K562 (cell line): ENCODE measurements at regions not wholly inside any gene's neighbourhood (a gene's known extent, or its start where the extent isn't known, plus 50 kb on each side); places are given as distances from the start of the nearest gene placed in this dataset.

Experiments
- ATAC-seq: fragments of 200-7000 bp; cut with Tn5 transposase; 3 replicates; pipeline ENCODE4 v1.9.1; 2020; ENCODE audit warnings: moderate library complexity
- BruUV-seq: library from RNA; stranded (reverse); fragments of 400-500 nt; replicated peaks from 2 replicates; lab custom pipeline; 2021; lab: Mats Ljungman, UMichigan
- CTCF ChIA-PET: fragments of 300-600 bp; formaldehyde crosslinking; extraction: SDS; loops from one replicate; lab custom pipeline; 2021; ENCODE audit warnings: low intra/inter-chr PET ratio; lab: Yijun Ruan, JAX
- POLR2A ChIA-PET: fragments of 300-600, 350-650 bp; sonication (Branson Sonifier 250); formaldehyde crosslinking; extraction: SDS; loops from one replicate; lab custom pipeline; 2021; ENCODE audit warnings: antibody characterized with exemption, inconsistent platforms; lab: Yijun Ruan, JAX
- DNase-seq, 4 experiments: peaks; one replicate each; pipeline versions ENCODE4 v3.0.0 to v3.0.0-alpha.2; 2011 to 2018; ENCODE audit warnings: low spot score in 3 of 4, mixed read lengths in 3 of 4; ENCODE audit errors: extremely low read depth in 1 of 4
- FAIRE-seq: peaks from 2 replicates; lab custom pipeline; 2011; peaks lifted over from hg19 to GRCh38; lab: Jason Lieb, UNC
- H2AFZ ChIP-seq: 2 replicates; pipeline ENCODE4 v1.6.0; 2011; ENCODE audit warnings: low read depth, low read length, control low read depth, inconsistent platforms
- H3K27ac ChIP-seq: fragments of 200-600 bp; 3 replicates; pipeline ENCODE4 v1.8.0; 2011; ENCODE audit warnings: low read depth, mild to moderate bottlenecking, control low read depth, inconsistent platforms, low read length, moderate library complexity, mixed read lengths; ENCODE audit errors: extremely low read depth
- H3K27me3 ChIP-seq, 2 experiments: fragments of 300-600 bp in 1 of 2; 2 replicates in 1 of 2; 3 replicates in 1 of 2; pipeline versions ENCODE4 v1.6.0 to v1.8.0; 2011; ENCODE audit warnings: inconsistent platforms in 2 of 2, low read length in 2 of 2, mild to moderate bottlenecking in 1 of 2, mixed read lengths in 1 of 2, moderate library complexity in 1 of 2; ENCODE audit not compliant: control insufficient read depth in 2 of 2, insufficient read depth in 2 of 2
- H3K36me3 ChIP-seq: fragments of 300-600 bp; 3 replicates; pipeline ENCODE4 v1.8.0; 2011; ENCODE audit warnings: mild to moderate bottlenecking, low read length, inconsistent platforms; ENCODE audit not compliant: control insufficient read depth, insufficient read depth
- H3K4me1 ChIP-seq, 2 experiments: fragments of 200-600 bp in 1 of 2; replicated peaks in 1 of 2; 2 replicates in 1 of 2; 3 replicates in 1 of 2; pipeline versions ENCODE4 v1.5.1 to v1.8.0; 2011; ENCODE audit warnings: inconsistent platforms in 2 of 2, low read length in 2 of 2, mild to moderate bottlenecking in 1 of 2, mixed read lengths in 1 of 2, moderate library complexity in 1 of 2; ENCODE audit not compliant: control insufficient read depth in 2 of 2, insufficient read depth in 2 of 2
- H3K4me2 ChIP-seq: 2 replicates; pipeline ENCODE4 v1.6.1; 2011; ENCODE audit warnings: low read length, control low read depth, inconsistent platforms, mixed read lengths; ENCODE audit not compliant: insufficient read depth
- H3K4me3 ChIP-seq: fragments of 200-600 bp; sonication (generic), shearing (Covaris generic); 2 replicates; pipeline ENCODE4 v1.5.1; 2016; ENCODE audit warnings: control low read depth, inconsistent platforms
- H3K79me2 ChIP-seq: fragments of 200-600 bp; 3 replicates; pipeline ENCODE4 v1.8.0; 2011; ENCODE audit warnings: low read length, inconsistent platforms; ENCODE audit not compliant: control insufficient read depth, insufficient read depth
- H3K9ac ChIP-seq, 2 experiments: 2 replicates each; pipeline versions ENCODE4 v1.6.0 to v1.6.1; 2011; ENCODE audit warnings: low read depth in 2 of 2, low read length in 2 of 2, control low read depth in 1 of 2, inconsistent platforms in 1 of 2, mild to moderate bottlenecking in 1 of 2, mixed read lengths in 1 of 2; ENCODE audit not compliant: insufficient read depth in 1 of 2
- H3K9me1 ChIP-seq: one replicate; pipeline ENCODE4 v1.6.0; 2011; ENCODE audit warnings: inconsistent platforms, mild to moderate bottlenecking, low read length, moderate library complexity; ENCODE audit not compliant: control insufficient read depth, insufficient read depth
- H3K9me3 ChIP-seq: replicated peaks from 2 replicates; pipeline ENCODE4 v1.5.1; 2011; ENCODE audit warnings: low read depth, low read length, inconsistent platforms; ENCODE audit not compliant: control insufficient read depth, insufficient read depth
- H4K20me1 ChIP-seq: replicated peaks from 2 replicates; pipeline ENCODE4 v1.6.1; 2011; ENCODE audit warnings: low read length, inconsistent platforms, mixed read lengths; ENCODE audit not compliant: control insufficient read depth, insufficient read depth
- BCOR ChIP-seq: fragments of 450-650 bp; IDR thresholded peaks from 2 replicates; pipeline ENCODE4 v1.6.1; 2016
- CEBPB ChIP-seq: fragments of 450-650 bp; IDR thresholded peaks from 2 replicates; pipeline ENCODE4 v1.6.1; 2016; ENCODE audit warnings: missing genetic modification characterization, missing compliant biosample characterization
- CEBPG ChIP-seq, 3 experiments: fragments of 200-800 bp in 1 of 3; sonication (Bioruptor generic) in 1 of 3; sonication (generic) in 1 of 3; formaldehyde crosslinking in 1 of 3; IDR thresholded peaks in 2 of 3; conservative IDR thresholded peaks in 1 of 3; 2 replicates each; pipeline versions ENCODE4 v1.6.1 to v1.8.0; 2016 to 2022; ENCODE audit warnings: missing compliant biosample characterization in 2 of 3, missing genetic modification characterization in 2 of 3, mild to moderate bottlenecking in 1 of 3, missing genetic modification reagents in 1 of 3
- ETS2 ChIP-seq: IDR thresholded peaks from 2 replicates; pipeline ENCODE4 v1.6.1; 2016; ENCODE audit warnings: borderline replicate concordance, missing genetic modification characterization, mild to moderate bottlenecking, moderate library complexity, missing compliant biosample characterization; ENCODE audit not compliant: poor library complexity, severe bottlenecking
- KDM2B ChIP-seq: fragments of 250-450 bp; sonication (Bioruptor Pico); IDR thresholded peaks from 2 replicates; pipeline ENCODE4 v1.8.0; 2021; ENCODE audit warnings: mild to moderate bottlenecking, moderate library complexity
- KLF1 ChIP-seq: fragments of 450-650 bp; IDR thresholded peaks from 2 replicates; pipeline ENCODE4 v1.6.1; 2016; ENCODE audit warnings: missing genetic modification characterization, missing compliant biosample characterization
- WGBS: fragments of 100-300 bp; shearing (Covaris generic); methylation state at CpG from one replicate; pipeline ENCODE4 v1.1.6; 2016; ENCODE audit warnings: low coverage, mixed read lengths; ENCODE audit not compliant: insufficient coverage; ENCODE audit errors: missing lambda C conversion rate; 5-methylcytosine and 5-hydroxymethylcytosine counted together
- in situ Hi-C: fragments of 300-500 bp; cut with MboI; formaldehyde crosslinking; loops from 4 replicates; pipeline ENCODE4 v1.15.0; 2018; ENCODE audit warnings: inconsistent platforms, mixed read lengths
- intact Hi-C: fragments of 100-400 bp; cut with micrococcal nuclease; formaldehyde crosslinking; loops from 2 replicates; pipeline ENCODE4 v1.14.2; 2022
- TF ChIP-seq, protein P1 (sequence below), 3 experiments: fragments of 200-800 bp in 1 of 3; sonication (Bioruptor generic) in 1 of 3; sonication (generic) in 1 of 3; formaldehyde crosslinking in 1 of 3; IDR thresholded peaks; 2 replicates each; pipeline versions ENCODE4 v1.6.1 to v1.8.0; 2016 to 2022; ENCODE audit warnings: mild to moderate bottlenecking in 2 of 3, missing compliant biosample characterization in 2 of 3, missing genetic modification characterization in 2 of 3, missing genetic modification reagents in 1 of 3
- TF ChIP-seq, protein P2 (sequence below): fragments of 450-650 bp; IDR thresholded peaks from 2 replicates; pipeline ENCODE4 v1.6.1; 2014; ENCODE audit warnings: low read depth, mild to moderate bottlenecking, moderate library complexity, borderline replicate concordance

DNA sequence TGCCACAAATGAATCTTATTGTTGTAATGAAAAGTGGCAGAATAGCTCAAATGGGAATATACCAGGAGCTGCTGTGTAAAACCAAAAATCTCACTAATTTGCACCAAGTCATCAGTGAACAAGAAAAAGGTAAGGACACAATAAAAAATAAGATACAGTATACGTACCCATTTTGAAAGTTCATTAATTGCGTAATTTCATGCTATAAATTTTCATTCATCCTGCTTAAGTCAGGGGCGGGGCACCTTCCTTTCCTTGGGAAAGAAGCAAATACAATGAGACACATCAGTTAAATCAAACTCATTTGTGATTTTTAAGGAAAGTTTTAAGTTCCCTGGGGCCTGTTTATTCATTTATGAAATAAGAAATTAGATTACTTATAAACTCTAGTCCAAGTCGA, 65.4 kb downstream of the HSPA13 start:
- CTCF ChIA-PET: no interaction called here

DNA sequence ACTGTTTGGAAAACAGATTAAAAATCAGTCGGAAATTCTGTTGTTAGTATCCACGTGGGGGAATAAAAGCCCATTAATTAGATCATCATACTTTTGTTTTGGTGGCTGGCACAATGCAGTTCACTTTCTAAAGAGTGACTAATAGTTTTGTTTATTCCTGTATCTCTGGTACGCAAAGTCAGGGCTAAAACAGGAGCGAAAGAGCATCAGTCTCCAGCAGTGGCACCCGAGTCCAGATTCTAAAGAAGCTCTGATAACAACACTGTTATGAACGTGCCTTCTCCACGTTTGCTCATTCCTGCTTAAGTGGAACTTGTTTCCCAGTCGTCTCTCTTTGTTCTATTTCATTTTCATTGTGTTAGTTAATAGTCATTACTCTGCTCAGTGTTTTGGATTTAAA, 69.6 kb downstream of the HSPA13 start:
- no peak overlapping the region for H3K4me3 ChIP-seq
- H3K9me1 ChIP-seq: no peaks in the 10 kb centered on the region
- H4K20me1 ChIP-seq: no peaks in the 10 kb centered on the region
- no peak overlapping the region for H3K4me2 ChIP-seq
- no peak for ATAC-seq
- no peaks in the 10 kb centered on the region for H3K4me1 ChIP-seq
- no peaks in the 10 kb centered on the region for H3K36me3 ChIP-seq
- BruUV-seq: no TSS peak
- no peak for DNase-seq
- no peak overlapping the region for H2AFZ ChIP-seq
- TF ChIP-seq KDM2B (CRISPR knock-in tag): no peak
- TF ChIP-seq, protein P1, sequence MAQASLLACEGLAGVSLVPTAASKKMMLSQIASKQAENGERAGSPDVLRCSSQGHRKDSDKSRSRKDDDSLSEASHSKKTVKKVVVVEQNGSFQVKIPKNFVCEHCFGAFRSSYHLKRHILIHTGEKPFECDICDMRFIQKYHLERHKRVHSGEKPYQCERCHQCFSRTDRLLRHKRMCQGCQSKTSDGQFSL (CRISPR knock-in tag; IDR thresholded peaks at IDR 0.05): no peak
- TF ChIP-seq, protein P1 (tag; IDR thresholded peaks at IDR 0.05): no peak
- TF ChIP-seq BCOR: no peak
- TF ChIP-seq, protein P2, sequence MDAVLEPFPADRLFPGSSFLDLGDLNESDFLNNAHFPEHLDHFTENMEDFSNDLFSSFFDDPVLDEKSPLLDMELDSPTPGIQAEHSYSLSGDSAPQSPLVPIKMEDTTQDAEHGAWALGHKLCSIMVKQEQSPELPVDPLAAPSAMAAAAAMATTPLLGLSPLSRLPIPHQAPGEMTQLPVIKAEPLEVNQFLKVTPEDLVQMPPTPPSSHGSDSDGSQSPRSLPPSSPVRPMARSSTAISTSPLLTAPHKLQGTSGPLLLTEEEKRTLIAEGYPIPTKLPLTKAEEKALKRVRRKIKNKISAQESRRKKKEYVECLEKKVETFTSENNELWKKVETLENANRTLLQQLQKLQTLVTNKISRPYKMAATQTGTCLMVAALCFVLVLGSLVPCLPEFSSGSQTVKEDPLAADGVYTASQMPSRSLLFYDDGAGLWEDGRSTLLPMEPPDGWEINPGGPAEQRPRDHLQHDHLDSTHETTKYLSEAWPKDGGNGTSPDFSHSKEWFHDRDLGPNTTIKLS: no peak
- no peak for TF ChIP-seq KLF1 (tag)
- 3% methylated on average over 8 of the region's 8 CpGs for WGBS
- intact Hi-C loops: no loop called here
- ChIA-PET CTCF (interaction anchor here (0.6 kb wide), 1 partner anchor 95 kb away, joined by 3 read pairs; no protein-coding TSS in a partner anchor), POLR2A (interaction anchor here (0.6 to 1.2 kb wide), 3 partner anchors 10 to 44 kb away, joined by 3 read pairs; no protein-coding TSS in a partner anchor)
- no peaks in the 10 kb centered on the region; a peak in 1 of 5 replicates for H3K27me3 ChIP-seq
- FAIRE-seq: no peak
- no peaks in the 10 kb centered on the region for H3K79me2 ChIP-seq
- H3K9ac ChIP-seq: no peak overlapping the region
- H3K27ac ChIP-seq: no peak overlapping the region
- no peaks in the 10 kb centered on the region for H3K9me3 ChIP-seq
- in situ Hi-C loops: no loop called here

More for the DNA sequence above, 65.4 kb downstream of the HSPA13 start:
- no TSS peak for BruUV-seq
- POLR2A ChIA-PET: no interaction called here
- no peaks in the 10 kb centered on the region for H4K20me1 ChIP-seq
- H3K9ac ChIP-seq: no peak overlapping the region
- in situ Hi-C loops: no loop called here
- H3K27me3 ChIP-seq: no peaks in the 10 kb centered on the region; a peak in 1 of 5 replicates
- FAIRE-seq: no peak
- H3K4me1 ChIP-seq: no peaks in the 10 kb centered on the region
- no peak overlapping the region for H3K27ac ChIP-seq
- H3K4me3 ChIP-seq: no peak overlapping the region
- H3K9me1 ChIP-seq: no peaks in the 10 kb centered on the region
- 16% methylated on average over 4 of the region's 4 CpGs for WGBS
- ATAC-seq: no peak
- H3K36me3 ChIP-seq: no peaks in the 10 kb centered on the region
- no peak for DNase-seq
- intact Hi-C loops: no loop called here
- no peaks in the 10 kb centered on the region for H3K79me2 ChIP-seq
- TF ChIP-seq ETS2 (tag) (no peak), CEBPB (tag) (peak; percentile 55; the same call in 1 of the 2 replicates), CEBPG (CRISPR knock-in tag; IDR thresholded peaks at IDR 0.05) (no peak), CEBPG (tag; conservative IDR thresholded peaks at IDR 0.05 in 1 of 2, IDR thresholded peaks at IDR 0.05 in 1 of 2) (peak; percentile 14 to 29; a peak in 1 of 4 replicates)
- H3K4me2 ChIP-seq: no peak overlapping the region
- no peaks in the 10 kb centered on the region for H3K9me3 ChIP-seq
- H2AFZ ChIP-seq: no peak overlapping the region
